ENCODE measurements at regions not wholly inside any gene's neighbourhood (a gene's known extent, or its start where the extent isn't known, plus 50 kb on each side); places are given as distances from the start of the nearest gene placed in this dataset.

DNA sequence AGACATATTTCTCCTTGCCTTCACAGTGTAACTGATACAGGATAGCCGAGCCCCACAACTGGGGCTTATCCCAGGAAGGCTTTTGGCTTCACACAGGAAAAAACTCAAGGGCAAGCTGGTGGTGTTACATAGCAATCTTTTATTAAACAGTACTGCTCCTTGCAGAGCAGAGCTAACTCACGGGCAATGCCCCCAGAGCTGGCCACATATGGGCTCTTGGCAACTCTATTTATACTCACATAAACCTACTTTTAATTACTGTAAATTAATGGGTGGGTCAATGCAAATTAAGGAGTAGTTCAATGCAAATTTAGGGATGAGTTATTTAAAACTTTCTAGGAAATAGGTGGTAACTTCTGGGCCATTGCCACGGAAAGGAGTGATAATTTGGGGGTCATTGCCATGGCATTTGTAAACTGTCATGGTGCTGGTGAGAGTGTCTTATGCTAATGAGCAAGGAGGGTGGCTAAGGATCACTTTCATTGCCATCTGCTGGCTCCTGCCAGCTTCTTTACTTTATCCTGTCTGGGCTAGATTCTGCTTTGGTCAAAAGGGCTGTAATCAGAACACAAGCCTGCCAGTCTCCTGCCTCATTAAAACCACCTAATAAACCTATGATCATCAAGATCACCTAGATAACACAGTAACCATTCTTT lies 288.8 kb downstream of the CENPC start:
- no peaks in the 10 kb centered on the region for H3K36me3 ChIP-seq (ENCODE audit: insufficient read depth, low read length)
- Mint-ChIP-seq H3K9me3 (peaks cover 0 to 11% (median 2%) of the 10 kb centered on the region in 5 donors), H3K36me3 (no peaks in the 10 kb centered on the region), H3K4me3 (no peak overlapping the region), H3K27me3 (peaks cover 0 to 4% of the 10 kb centered on the region in 2 donors), H3K27ac (no peak overlapping the region), H3K4me1 (no peaks in the 10 kb centered on the region)
- no peaks in the 10 kb centered on the region for H3K4me1 ChIP-seq (ENCODE audit: insufficient read depth, low read length)
- no peak overlapping the region for H3K27ac ChIP-seq (ENCODE audit: low read depth, low read length)
- H3K9me3 ChIP-seq (ENCODE audit: low read length) = no peaks in the 10 kb centered on the region
- no peak overlapping the region for H3K4me3 ChIP-seq (ENCODE audit: low read length)
- ChIA-PET CTCF (no interaction called here), POLR2A (no interaction called here)
- H3K27me3 ChIP-seq (ENCODE audit: insufficient read depth, low read length, poor library complexity, severe bottlenecking) = no peaks in the 10 kb centered on the region
- no peak for DNase-seq

DNA sequence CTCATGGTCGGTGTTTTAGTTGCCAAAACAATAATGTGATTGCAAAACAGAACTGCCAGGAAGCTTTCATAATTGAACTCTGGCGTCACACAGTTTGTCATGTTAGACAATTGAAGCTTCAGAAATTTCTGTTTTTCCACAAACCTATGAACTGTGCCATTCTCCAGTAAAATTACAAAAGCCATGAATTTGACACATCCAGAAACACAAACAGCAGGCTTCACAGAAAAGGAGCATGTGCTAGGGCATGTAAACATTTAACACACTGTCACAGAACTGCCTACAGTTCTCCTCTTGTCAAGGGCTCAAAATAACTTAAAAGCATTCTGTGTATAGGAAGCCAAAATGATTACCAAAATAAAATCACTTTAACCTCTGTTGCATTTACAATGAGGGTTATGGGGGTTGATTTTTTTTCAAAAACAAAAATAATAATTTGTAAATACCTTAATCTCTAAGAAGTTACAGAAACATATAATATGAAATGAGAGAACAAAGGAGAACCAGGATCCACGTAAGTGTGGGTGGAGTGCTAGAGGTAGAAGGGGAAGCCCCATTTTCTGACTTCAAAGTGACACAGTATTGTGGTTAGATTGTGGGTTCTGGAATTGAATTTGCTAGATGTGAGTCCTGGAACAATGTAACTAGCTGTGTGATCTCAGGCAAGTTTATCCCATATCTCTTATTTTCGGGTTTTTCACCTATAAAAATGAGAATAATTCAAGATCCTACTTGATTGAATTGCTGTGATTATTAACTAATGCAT lies 295.0 kb downstream of the CENPC start:
- Histone ChIP-seq H3K36me3 (ENCODE audit: insufficient read depth, low read length) (no peaks in the 10 kb centered on the region), H3K27me3 (ENCODE audit: insufficient read depth, low read length, poor library complexity, severe bottlenecking) (no peaks in the 10 kb centered on the region), H3K4me3 (ENCODE audit: low read length) (no peak overlapping the region), H3K4me1 (ENCODE audit: insufficient read depth, low read length) (no peaks in the 10 kb centered on the region), H3K9me3 (ENCODE audit: low read length) (no peaks in the 10 kb centered on the region), H3K27ac (ENCODE audit: low read depth, low read length) (no peak overlapping the region)
- Mint-ChIP-seq H3K9me3 (peaks cover 0 to 2% (median 2%) of the 10 kb centered on the region in 5 donors), H3K36me3 (no peaks in the 10 kb centered on the region), H3K27me3 (no peaks in the 10 kb centered on the region), H3K4me1 (no peaks in the 10 kb centered on the region), H3K27ac (peak overlapping the region in 1 of 8 donors; percentile 70), H3K4me3 (no peak overlapping the region)
- CTCF ChIA-PET = no interaction called here
- no peak for DNase-seq
- POLR2A ChIA-PET = no interaction called here

DNA sequence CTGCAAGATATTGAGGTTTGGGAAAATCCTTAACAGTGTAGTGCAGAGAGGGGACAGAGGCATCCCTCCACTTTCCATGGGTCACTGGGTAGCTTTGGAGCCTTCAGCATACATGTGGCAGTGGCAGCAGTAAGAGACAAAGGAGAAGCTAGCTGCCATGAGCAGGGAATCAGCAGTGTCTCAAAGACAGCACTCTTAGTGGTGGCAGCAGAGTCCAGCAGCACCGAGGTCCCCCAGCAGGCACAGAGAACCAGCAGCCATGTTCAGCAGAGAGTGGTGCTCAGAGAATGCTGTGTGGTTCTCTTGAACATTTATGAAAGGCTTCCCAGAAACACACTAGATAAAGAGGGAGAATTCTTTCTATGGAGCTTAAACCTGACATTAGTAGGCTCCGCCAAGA lies 308.5 kb downstream of the CENPC start:
- DNase-seq = no peak
- Mint-ChIP-seq H3K9me3 (peaks cover 0 to 5% (median 0%) of the 10 kb centered on the region in 5 donors), H3K27me3 (no peaks in the 10 kb centered on the region), H3K27ac (no peak overlapping the region), H3K4me3 (no peak overlapping the region), H3K4me1 (no peaks in the 10 kb centered on the region), H3K36me3 (peaks cover 0 to 1% (median 0%) of the 10 kb centered on the region in 3 donors)
- ChIA-PET POLR2A (no interaction called here), CTCF (no interaction called here)
- Histone ChIP-seq H3K27me3 (ENCODE audit: insufficient read depth, low read length, poor library complexity, severe bottlenecking) (no peaks in the 10 kb centered on the region), H3K36me3 (ENCODE audit: insufficient read depth, low read length) (no peaks in the 10 kb centered on the region), H3K4me3 (ENCODE audit: low read length) (no peak overlapping the region), H3K9me3 (ENCODE audit: low read length) (no peaks in the 10 kb centered on the region), H3K27ac (ENCODE audit: low read depth, low read length) (no peak overlapping the region), H3K4me1 (ENCODE audit: insufficient read depth, low read length) (no peaks in the 10 kb centered on the region)

DNA sequence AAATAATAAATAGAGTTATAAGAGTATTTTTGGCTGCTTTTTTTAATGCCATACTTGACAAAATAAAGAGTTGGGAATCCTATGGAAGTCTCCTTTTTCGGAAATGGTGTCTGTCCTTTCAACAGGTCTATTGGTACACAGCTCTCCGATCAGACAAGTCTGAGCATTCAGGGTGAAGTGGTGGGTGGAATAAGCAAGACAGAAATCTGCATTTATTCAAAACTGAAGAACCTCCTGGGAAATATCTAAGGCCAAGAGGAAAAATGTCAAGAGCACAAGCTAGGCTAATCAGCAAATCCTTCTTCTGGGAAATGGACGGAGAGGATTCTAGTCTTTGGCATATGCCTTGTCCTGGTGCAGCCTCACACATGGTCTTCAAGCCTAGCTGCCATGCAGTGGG lies 309.0 kb downstream of the CENPC start:
- CTCF ChIA-PET = no interaction called here
- H3K9me3 ChIP-seq (ENCODE audit: low read length) = no peaks in the 10 kb centered on the region
- DNase-seq = no peak
- Mint-ChIP-seq H3K36me3 (peaks cover 0 to under 1% (median 0%) of the 10 kb centered on the region in 3 donors), H3K4me3 (no peak overlapping the region), H3K4me1 (no peaks in the 10 kb centered on the region), H3K27me3 (no peaks in the 10 kb centered on the region), H3K9me3 (peaks cover 0 to 5% (median 0%) of the 10 kb centered on the region in 5 donors), H3K27ac (no peak overlapping the region)
- no peaks in the 10 kb centered on the region for H3K36me3 ChIP-seq (ENCODE audit: insufficient read depth, low read length)
- H3K27ac ChIP-seq (ENCODE audit: low read depth, low read length) = no peak overlapping the region
- H3K27me3 ChIP-seq (ENCODE audit: insufficient read depth, low read length, poor library complexity, severe bottlenecking) = no peaks in the 10 kb centered on the region
- POLR2A ChIA-PET = no interaction called here
- no peak overlapping the region for H3K4me3 ChIP-seq (ENCODE audit: low read length)
- no peaks in the 10 kb centered on the region for H3K4me1 ChIP-seq (ENCODE audit: insufficient read depth, low read length)

DNA sequence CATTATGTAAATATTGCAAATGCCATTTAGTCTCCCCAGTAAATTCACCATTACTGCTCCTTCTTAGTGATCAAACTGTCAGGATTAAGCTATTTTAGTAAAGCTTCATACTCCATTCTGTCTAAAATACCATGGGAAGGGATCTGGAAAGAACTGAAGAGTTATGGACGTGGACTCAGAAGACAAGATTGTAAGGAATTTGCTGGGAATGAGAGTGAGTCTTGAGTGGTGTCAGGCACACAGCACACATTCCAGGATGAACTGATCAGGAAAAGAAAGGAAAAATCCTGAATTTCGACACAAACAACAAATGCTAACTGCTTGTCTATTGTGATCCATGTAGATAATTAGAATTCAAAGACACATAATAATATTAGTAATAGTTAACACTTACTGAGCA lies 311.0 kb downstream of the CENPC start:
- CTCF ChIA-PET = no interaction called here
- H3K27me3 Mint-ChIP-seq = no peaks in the 10 kb centered on the region
- no peaks in the 10 kb centered on the region for H3K27me3 ChIP-seq (ENCODE audit: insufficient read depth, low read length, poor library complexity, severe bottlenecking)
- no peak overlapping the region for H3K27ac ChIP-seq (ENCODE audit: low read depth, low read length)
- H3K9me3 ChIP-seq (ENCODE audit: low read length) = no peaks in the 10 kb centered on the region
- DNase-seq = no peak
- H3K36me3 ChIP-seq (ENCODE audit: insufficient read depth, low read length) = no peaks in the 10 kb centered on the region
- no peak overlapping the region for H3K4me3 ChIP-seq (ENCODE audit: low read length)
- no peaks in the 10 kb centered on the region for H3K4me1 Mint-ChIP-seq
- H3K36me3 Mint-ChIP-seq = no peaks in the 10 kb centered on the region
- peaks cover 0 to 5% (median 0%) of the 10 kb centered on the region in 5 donors for H3K9me3 Mint-ChIP-seq
- POLR2A ChIA-PET = no interaction called here
- H3K4me3 Mint-ChIP-seq = no peak overlapping the region
- H3K27ac Mint-ChIP-seq = no peak overlapping the region
- no peaks in the 10 kb centered on the region for H3K4me1 ChIP-seq (ENCODE audit: insufficient read depth, low read length)

DNA sequence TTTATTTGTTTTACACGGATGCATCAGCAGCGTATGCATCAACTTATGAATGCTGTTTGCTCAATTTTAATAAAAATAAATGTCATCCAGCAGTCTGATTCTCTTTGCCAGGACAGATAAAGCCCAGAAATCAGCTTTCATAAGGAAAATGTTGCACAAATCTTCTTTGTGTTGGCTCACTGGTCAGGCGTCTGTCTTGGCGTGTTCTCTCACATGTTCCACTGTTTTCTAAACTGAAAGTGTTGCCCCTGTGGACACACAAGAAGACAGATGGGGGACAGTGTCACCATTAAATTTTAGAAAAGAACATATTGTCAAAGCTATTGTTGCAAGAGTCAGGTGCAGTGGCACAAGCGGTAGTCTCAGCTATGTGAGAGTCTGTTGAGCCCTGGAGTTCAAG lies 316.2 kb downstream of the CENPC start:
- no peak for DNase-seq
- ChIA-PET POLR2A (no interaction called here), CTCF (no interaction called here)
- H3K4me1 Mint-ChIP-seq = no peaks in the 10 kb centered on the region
- Histone ChIP-seq H3K4me1 (ENCODE audit: insufficient read depth, low read length) (no peaks in the 10 kb centered on the region), H3K27me3 (ENCODE audit: insufficient read depth, low read length, poor library complexity, severe bottlenecking) (no peaks in the 10 kb centered on the region), H3K27ac (ENCODE audit: low read depth, low read length) (no peak overlapping the region), H3K9me3 (ENCODE audit: low read length) (no peaks in the 10 kb centered on the region), H3K36me3 (ENCODE audit: insufficient read depth, low read length) (no peaks in the 10 kb centered on the region), H3K4me3 (ENCODE audit: low read length) (no peak overlapping the region)
- H3K27me3 Mint-ChIP-seq = no peaks in the 10 kb centered on the region
- no peaks in the 10 kb centered on the region for H3K36me3 Mint-ChIP-seq
- no peak overlapping the region for H3K4me3 Mint-ChIP-seq
- peaks cover 0 to 3% (median 0%) of the 10 kb centered on the region in 5 donors for H3K9me3 Mint-ChIP-seq
- H3K27ac Mint-ChIP-seq = no peak overlapping the region

DNA sequence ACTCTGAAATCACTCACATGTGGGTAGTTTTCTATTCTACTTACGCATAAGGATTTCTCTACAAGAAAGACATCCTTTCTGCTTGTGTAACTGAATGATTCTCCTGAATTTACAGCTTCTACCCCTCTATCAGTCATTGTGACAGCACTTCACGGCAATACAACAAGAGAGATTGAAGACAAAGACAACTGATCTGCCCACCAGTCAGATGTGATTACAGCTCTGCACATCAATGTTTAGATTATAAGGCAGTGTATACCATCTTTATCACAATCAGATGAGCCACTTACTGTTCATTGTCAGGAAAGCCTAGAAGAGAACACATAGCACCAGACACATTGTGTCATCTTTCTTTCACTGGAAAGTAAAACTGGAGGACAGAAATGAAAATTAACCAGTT lies 324.4 kb downstream of the CENPC start:
- peaks cover 0 to 6% (median 0%) of the 10 kb centered on the region in 5 donors for H3K9me3 Mint-ChIP-seq
- CTCF ChIA-PET = no interaction called here
- no peak overlapping the region for H3K27ac Mint-ChIP-seq
- Histone ChIP-seq H3K36me3 (ENCODE audit: insufficient read depth, low read length) (no peaks in the 10 kb centered on the region), H3K9me3 (ENCODE audit: low read length) (no peaks in the 10 kb centered on the region), H3K27ac (ENCODE audit: low read depth, low read length) (no peak overlapping the region), H3K4me1 (ENCODE audit: insufficient read depth, low read length) (no peaks in the 10 kb centered on the region), H3K4me3 (ENCODE audit: low read length) (no peak overlapping the region), H3K27me3 (ENCODE audit: insufficient read depth, low read length, poor library complexity, severe bottlenecking) (no peaks in the 10 kb centered on the region)
- H3K36me3 Mint-ChIP-seq = no peaks in the 10 kb centered on the region
- H3K4me3 Mint-ChIP-seq = no peak overlapping the region
- no peaks in the 10 kb centered on the region for H3K4me1 Mint-ChIP-seq
- no peak for DNase-seq
- POLR2A ChIA-PET = no interaction called here
- H3K27me3 Mint-ChIP-seq = no peaks in the 10 kb centered on the region

DNA sequence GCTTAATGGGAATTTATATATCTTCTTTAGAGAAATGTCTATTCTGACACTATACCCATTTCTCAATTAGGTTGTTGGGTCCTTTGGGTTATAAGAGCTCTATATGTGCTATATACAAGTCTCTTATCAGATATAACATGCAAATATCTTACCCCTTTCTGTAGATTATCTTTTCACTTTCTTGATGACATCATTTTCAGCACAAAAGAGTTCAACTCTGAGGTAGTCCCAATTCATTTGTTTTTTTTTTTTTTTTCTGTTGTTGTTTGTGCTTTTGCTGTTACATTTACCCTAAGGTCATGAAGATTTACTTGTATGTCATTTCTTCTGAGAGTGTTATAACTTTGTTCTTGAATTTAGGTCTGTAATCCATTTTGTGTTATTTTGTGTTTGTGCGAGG lies 326.4 kb downstream of the CENPC start:
- no peaks in the 10 kb centered on the region for H3K27me3 Mint-ChIP-seq
- POLR2A ChIA-PET = no interaction called here

More for the DNA sequence above, 326.4 kb downstream of the CENPC start:
- Histone ChIP-seq H3K9me3 (ENCODE audit: low read length) (no peaks in the 10 kb centered on the region), H3K27ac (ENCODE audit: low read depth, low read length) (no peak overlapping the region), H3K4me3 (ENCODE audit: low read length) (no peak overlapping the region), H3K4me1 (ENCODE audit: insufficient read depth, low read length) (no peaks in the 10 kb centered on the region), H3K27me3 (ENCODE audit: insufficient read depth, low read length, poor library complexity, severe bottlenecking) (no peaks in the 10 kb centered on the region), H3K36me3 (ENCODE audit: insufficient read depth, low read length) (no peaks in the 10 kb centered on the region)
- Mint-ChIP-seq H3K9me3 (peaks cover 0 to 8% (median 0%) of the 10 kb centered on the region in 5 donors), H3K4me1 (no peaks in the 10 kb centered on the region), H3K36me3 (no peaks in the 10 kb centered on the region), H3K4me3 (no peak overlapping the region), H3K27ac (no peak overlapping the region)
- CTCF ChIA-PET = no interaction called here
- DNase-seq = no peak

Measured in CD8-positive, alpha-beta memory T cell (primary cell).